IPS-18c (cell line): ENCODE measurements at regions not wholly inside any gene's neighbourhood (a gene's known extent, or its start where the extent isn't known, plus 50 kb on each side); places are given as distances from the start of the nearest gene placed in this dataset.

Source experiments
- H3K4me3 ChIP-seq: 2 replicates; pipeline ENCODE4 v1.7.0; 2013; ENCODE audit warnings: low read depth, mild to moderate bottlenecking, low read length, moderate library complexity; ENCODE audit not compliant: insufficient read depth
- H3K9me3 ChIP-seq: one replicate; pipeline ENCODE4 v1.6.1; 2013; ENCODE audit warnings: mild to moderate bottlenecking, low read length, moderate library complexity; ENCODE audit not compliant: control insufficient read depth, insufficient read depth

DNA sequence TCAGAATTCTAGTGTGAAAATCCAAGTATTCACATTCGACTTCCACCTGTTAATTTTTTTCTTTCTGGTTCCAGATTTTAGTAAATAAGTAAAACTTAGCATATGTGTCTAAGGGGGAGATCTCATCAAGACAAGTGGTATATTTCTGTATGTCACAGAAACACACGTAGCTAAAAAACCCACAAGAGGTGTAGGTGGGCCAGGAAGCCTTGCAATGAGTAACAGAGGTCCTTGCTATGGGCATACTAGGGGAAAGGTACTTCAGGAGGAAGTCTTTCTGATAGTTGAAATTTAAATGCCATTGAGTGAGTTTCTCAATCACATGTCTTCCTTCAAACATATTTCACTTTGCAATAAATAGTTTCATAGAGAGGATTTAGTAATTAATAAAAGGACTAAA, 315.8 kb downstream of the MID1IP1 start:
- Histone ChIP-seq H3K9me3 (peaks cover 6% of the 10 kb centered on the region), H3K4me3 (no peak overlapping the region)

DNA sequence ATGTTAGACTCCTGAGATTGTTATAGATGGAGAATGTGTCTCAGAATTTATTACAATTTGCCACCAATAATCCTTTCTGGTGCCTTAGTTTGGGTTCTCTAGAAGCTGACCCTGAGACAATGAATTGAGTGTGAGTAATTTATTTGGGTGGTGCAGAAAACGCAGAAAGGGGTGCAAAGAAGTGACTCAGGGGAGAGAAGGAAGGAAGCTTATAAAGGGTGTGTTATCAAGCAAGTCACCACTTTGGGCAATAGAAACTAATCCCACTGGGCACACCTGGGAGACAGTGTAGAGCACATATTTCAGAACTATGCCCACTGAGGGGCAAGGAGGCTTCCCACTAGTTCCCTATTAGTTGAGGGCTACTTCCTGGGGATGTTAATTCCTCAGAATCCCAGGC, 320.6 kb downstream of the MID1IP1 start:
- H3K9me3 ChIP-seq: peaks cover 6% of the 10 kb centered on the region
- no peak overlapping the region for H3K4me3 ChIP-seq

DNA sequence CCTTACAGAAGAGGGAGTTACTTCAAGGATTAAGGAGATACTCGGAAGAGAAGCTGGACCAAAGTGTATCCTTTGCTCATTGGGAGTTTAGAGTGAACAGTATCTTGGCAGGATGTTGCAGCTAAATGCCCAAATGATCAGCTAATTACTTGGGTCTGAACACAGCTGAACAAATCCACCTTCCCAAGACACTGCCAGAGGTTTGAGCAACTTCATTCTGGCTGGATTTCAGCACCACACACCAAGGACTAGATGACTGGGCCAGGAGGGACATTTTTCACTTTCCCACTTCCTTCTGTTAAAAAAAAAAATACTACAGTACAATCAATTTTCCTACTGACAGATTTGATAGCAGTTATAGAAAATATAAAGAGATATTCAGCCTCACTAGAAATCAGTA, 324.6 kb downstream of the MID1IP1 start:
- no peak overlapping the region for H3K4me3 ChIP-seq
- H3K9me3 ChIP-seq: peaks cover 4% of the 10 kb centered on the region

DNA sequence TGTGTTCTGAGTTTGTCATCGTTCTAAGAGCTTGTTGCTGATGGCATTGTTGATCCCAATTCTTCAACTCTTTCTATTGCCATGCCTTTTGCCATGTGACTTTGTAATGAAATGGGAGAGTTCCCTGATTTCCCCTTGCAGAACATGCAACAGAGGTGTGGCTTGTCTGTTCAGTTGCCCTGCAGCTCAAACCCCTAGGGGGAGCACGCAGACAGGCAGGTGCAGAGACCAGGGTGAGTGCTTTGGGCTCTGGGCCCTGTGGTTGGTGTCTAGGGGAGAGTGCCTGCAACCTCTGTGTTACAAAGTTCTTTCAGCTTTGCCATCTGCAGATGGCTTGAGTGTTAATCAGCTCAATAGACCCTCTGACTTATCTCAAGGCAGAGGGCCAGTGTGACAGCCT, 332.7 kb downstream of the MID1IP1 start:
- H3K4me3 ChIP-seq: no peak overlapping the region; the same call in 1 of the 2 replicates

DNA sequence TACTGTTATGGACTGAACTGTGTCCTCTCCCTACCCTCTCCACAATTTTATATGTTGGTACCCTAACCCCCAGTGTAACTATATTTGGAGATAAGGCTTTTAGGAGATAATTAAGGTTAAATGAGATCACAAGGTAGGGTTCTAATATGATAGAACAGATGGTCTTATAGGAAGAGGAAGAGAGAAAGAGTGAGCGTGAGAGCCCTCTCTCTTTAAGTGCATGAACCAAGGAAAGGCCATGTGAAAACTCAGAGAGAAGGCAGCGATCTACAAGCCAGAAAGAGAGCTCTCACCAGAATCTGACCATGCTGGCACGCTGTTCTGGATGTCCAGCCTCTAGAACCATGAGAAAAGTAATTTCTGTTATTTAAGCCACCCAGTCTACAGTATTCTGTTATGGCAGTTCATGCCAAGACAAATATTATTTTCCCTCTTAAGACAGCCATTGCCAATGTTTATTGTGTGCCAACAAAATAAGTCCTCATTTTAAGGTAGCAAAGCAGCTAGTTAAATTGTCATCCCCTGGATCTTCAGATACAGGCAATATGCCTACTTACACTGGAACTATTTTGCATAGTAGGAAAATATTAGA, 336.2 kb downstream of the MID1IP1 start:
- Histone ChIP-seq H3K4me3 (no peak overlapping the region), H3K9me3 (peaks cover 3% of the 10 kb centered on the region)

More for the DNA sequence above, 332.7 kb downstream of the MID1IP1 start:
- peaks cover 8% of the 10 kb centered on the region for H3K9me3 ChIP-seq

DNA sequence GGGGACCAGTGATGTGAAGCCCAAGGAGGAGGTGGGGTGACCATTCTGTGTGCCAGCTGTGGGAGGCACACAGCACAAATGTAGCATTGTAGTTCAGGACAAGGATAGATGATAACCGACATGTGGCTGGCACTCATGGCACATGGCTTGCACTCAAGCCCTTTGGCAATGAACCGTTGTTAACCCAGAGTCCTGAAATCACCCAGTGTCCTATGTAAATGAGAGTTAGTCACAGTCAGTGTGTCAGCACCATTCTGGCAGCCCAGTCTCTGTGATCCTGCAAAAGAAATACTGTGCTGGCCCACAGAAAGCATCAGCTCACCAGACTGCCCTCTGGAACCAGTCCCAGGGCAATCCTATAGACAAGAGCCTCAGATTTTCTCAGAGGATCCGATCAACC, 339.3 kb downstream of the MID1IP1 start:
- Histone ChIP-seq H3K4me3 (no peak overlapping the region), H3K9me3 (no peaks in the 10 kb centered on the region)

DNA sequence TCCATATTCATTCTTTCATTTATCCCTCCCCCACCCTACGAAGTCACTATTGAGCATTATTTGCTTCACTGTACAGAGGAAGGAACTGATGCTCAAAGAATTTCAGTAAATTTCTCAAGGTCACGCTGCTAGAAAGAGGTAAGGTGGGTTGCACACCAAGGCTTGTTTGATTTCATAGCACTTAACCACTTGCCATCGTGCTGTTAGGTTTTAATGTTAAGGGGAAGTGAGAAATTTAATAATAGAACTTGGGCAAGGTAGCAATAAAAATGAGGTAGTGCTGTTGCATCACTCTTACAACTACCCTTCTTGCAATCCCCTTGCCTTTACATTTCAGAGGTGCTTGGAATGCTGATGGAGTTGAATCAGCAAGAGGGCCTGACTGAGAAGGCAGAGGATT, 343.1 kb downstream of the MID1IP1 start:
- Histone ChIP-seq H3K4me3 (no peak overlapping the region), H3K9me3 (peaks cover 3% of the 10 kb centered on the region)

DNA sequence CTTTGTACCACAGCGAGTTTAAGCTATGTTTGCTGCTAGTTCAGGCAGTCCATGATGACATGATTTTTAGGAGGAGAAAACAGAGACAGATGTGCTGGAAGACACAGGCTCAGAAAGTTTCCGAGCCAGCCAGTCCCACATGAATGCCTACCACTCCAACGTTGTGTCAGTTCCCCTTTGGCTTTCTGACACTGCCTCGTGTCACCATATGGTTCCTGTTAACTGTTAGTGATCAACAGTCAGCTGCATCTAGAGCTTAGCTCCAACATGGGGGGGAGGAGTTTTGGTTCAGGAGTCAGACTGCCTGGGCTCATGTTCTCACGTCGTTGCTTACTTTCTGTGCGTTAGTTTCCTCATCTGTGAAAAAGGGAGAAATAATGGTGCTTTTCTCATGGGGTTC, 343.7 kb downstream of the MID1IP1 start:
- peaks cover 3% of the 10 kb centered on the region for H3K9me3 ChIP-seq
- no peak overlapping the region for H3K4me3 ChIP-seq

DNA sequence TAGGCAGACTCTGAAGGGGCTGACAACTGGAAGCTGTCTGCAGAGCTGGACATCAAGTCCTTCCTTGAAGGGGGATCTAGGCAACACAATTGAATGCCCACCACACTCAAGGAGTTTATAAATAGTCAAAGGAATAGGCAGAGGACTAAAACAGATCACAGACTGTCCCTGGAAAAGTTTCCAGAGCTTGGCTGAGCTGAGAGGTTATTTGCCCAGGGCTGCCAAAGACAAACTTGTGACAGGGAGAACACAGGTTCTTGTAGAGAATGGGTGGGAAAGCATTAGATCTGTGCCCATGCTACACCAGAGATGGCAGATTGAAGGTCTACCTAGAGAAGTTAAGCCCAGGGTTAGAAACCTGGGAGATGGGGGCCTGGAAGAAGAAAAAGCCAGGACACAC, 344.6 kb downstream of the MID1IP1 start:
- Histone ChIP-seq H3K4me3 (no peak overlapping the region), H3K9me3 (peaks cover 3% of the 10 kb centered on the region)

DNA sequence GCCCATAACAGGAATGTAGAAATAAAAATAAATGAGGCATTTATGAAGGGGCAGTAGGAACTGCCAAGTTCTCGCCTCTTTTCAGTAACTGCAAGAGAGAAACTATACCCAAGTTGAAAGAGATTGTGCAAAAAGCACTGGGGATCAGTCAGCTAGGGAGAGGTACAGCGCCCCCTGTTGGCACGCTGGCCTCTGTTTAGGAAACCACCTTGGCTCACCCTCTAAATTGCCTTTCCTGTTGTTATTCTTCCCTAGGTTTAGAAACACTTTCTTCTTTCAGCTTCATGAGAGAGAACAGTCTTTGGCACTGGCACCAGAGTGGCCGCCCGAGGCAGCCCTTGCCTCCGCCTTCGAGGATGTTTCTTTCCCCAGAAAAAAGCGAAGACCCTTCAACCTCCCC, 348.5 kb downstream of the MID1IP1 start:
- Histone ChIP-seq H3K4me3 (no peak overlapping the region), H3K9me3 (peaks cover 6% of the 10 kb centered on the region)

DNA sequence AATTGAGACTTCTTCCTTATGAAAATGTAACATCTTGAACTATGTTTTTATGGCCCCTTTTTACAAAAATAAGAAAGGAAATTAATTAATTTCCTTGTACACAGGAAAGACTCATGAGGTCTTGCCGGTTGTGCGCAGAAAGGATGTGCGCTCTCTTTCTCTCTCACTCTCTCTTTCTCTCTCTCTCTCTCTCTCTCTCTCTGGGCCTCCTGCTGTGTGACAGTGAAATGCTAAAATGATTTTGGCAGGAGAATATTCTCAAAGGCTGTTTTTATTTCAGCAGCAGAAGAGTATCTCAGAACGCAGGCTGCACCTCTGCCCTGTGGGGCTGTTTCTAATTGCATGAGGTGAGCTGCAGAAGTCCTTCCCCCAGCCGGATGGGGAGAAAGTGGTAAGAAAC, 349.0 kb downstream of the MID1IP1 start:
- no peak overlapping the region for H3K4me3 ChIP-seq

DNA sequence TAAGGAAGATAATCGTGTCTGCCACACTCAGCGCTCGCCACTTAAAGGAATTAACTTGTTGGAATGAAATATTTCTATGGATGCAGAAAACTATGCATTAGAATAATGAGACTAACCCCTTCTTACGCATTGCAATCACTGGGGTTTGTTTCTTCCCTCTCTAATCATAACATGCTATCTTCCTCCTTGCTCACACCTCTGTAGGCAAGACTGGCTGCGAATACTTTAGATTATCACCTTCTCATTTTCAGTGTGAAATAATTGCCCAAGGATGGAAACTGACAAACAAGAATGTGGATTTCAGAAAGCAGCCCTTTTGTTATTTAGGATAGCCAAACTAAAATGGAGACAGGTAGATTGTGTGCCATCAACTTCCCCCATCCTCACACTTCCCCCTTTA, 349.4 kb downstream of the MID1IP1 start:
- Histone ChIP-seq H3K9me3 (peaks cover 6% of the 10 kb centered on the region), H3K4me3 (no peak overlapping the region)

More for the DNA sequence above, 349.0 kb downstream of the MID1IP1 start:
- peaks cover 6% of the 10 kb centered on the region for H3K9me3 ChIP-seq

DNA sequence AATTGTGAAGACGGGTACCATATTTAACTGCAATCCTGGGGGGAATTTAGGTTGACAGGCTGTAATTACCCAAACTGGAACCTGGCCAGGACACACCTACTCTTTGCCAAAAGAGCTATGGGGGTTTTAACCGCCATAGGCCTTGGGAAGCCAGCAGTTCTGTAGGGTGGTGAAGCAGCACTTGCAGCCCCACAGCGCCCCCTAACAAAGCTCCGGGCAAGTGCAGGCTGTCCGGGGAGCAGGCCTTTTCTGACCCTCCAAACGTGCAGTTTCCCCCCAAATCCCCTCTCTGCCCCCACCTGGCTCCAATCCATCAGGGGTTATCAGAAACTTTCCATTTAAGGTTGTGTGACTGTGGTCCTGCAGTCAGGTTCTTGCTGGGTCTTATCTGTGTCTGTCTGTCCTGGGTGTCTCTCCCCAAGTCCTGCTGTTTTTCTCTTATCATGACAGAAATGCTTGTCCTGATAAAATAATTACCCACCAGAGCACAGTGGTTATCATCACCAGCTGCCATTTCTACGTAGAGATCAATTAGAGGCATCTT, 350.9 kb downstream of the MID1IP1 start:
- Histone ChIP-seq H3K4me3 (no peak overlapping the region), H3K9me3 (peaks cover 2% of the 10 kb centered on the region)

DNA sequence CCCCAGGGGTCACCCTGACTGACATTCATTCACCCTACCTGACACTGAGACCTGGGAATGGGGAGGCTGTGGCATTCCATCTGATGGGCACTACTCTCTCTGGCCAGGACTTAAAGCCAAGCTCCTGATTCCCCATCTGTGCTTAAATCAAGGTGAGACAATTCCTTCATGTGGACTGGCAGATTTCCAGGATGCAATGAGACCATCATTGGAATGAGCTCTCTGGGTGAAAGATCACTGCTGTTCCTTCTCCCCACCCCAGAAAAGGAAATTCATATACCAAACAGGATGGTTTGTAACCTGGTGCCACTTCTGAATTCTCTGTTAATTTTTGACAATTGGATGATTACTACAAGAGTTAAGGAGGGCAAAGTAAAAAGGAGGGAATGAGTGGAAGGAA, 354.8 kb downstream of the MID1IP1 start:
- no peak overlapping the region for H3K4me3 ChIP-seq
- H3K9me3 ChIP-seq: peaks cover 2% of the 10 kb centered on the region

DNA sequence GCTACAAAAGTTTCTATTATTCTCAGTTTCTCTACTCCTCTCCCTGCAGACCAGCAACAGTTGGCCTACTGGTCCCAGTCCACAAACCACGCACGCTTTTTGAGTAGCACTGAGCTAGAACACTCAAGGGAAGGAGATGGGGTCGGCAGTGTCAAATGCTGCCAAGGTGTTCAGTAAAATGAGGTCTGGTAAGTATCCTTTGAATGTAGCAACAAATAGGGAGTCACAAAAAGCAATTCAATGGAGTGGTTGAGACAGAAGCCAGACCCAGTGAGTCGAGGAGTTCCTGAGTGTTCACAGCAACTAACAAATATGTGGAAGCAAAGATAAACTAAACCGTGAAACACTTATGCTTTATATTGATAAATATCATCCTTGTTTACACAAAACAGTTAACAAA, 355.7 kb downstream of the MID1IP1 start:
- H3K4me3 ChIP-seq: no peak overlapping the region
- peaks cover 2% of the 10 kb centered on the region for H3K9me3 ChIP-seq

DNA sequence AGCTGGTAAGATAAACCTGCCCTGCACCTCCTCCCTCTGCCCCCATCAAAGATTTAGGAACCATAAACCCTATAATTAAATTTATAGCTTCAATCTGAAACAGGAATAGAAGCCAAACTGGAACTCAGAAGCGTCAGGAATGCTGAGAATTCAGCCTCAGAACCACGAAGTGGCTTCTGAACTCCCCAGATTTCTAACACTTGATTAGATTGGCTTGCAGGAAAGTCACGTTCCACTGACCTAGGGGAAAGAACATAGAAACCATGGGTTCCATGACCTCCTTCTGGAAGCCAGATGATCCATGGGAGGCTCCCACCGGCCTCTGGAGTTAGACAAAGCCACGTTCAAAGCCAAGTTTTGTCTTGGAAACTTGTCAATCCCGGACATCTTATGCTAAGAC, 356.5 kb downstream of the MID1IP1 start:
- H3K4me3 ChIP-seq: no peak overlapping the region
- no peaks in the 10 kb centered on the region for H3K9me3 ChIP-seq

DNA sequence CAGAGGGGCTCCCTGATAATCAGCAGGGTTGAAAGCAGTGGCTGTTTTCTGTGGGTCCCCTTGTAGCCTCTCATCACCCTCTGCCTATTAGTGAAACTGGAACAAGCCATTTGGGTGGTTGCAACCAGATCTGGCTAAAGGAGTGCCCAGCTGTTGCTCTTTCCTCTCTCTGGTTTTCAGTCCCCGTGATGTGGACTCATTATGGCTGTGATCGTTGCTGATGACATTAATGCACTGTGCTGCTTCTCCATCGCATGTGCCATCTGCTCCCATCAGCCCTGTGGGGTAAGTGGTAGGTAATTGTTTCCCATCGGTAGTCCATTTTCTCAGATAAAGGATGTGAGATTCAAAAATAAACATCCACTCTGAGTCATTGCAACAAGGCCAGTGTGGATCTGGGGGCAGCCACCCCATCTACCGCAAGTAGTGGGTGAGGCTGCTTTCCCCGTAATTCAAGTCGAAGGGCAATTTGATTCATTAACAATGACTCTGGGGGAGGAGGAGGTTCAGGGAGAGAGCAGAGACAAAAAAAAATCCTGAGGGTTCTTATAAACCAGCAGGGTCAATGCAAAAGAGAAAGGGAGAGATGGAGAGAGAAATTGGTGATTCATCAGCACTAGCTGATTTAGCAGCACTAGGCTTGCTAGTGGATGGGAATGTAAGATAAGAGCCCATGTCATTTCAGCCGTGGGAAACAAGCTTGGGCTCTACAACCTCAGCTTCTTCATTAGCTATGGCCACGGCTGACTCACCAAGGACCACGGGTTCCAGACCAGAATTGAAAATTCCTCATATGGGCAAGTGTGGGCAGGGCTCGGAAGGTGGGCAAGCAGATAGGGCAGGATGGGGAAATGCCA, 357.8 kb downstream of the MID1IP1 start:
- H3K9me3 ChIP-seq: no peaks in the 10 kb centered on the region
- no peak overlapping the region for H3K4me3 ChIP-seq

DNA sequence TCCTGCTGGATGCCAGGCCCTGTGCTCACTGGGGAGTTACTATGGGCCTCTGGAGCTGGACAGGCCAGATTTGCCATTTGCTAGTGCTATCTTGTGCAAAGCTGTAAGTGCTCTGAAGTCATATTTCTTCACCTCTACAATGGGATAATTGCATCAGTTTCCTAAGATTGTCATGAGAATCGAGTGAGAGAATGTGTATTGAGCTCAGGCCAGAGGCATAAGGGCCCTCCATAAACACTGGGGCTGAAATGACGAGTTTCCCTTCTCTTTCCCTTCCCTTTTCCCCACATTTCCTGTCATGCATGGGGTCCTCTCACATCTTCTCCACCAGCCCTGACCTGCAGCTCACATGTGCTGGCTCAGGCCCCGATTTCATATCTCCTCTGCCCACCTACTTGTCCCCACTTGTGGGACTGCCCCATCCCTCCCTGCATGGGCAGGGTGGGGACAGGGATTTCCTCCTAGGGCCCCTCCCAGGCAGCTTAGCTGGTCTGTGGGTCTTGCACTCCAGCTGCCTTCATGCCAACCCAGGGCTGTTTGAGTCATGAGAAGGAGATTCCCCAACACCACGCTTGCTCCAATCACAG, 358.8 kb downstream of the MID1IP1 start:
- no peak overlapping the region for H3K4me3 ChIP-seq
- no peaks in the 10 kb centered on the region for H3K9me3 ChIP-seq
